D721Med (cell line): ENCODE measurements at regions not wholly inside any gene's neighbourhood (a gene's known extent, or its start where the extent isn't known, plus 50 kb on each side); places are given as distances from the start of the nearest gene placed in this dataset.

Experiments
- DNase-seq: peaks from one replicate; pipeline ENCODE4 v3.0.0; 2011; ENCODE audit warnings: low spot score; ENCODE audit not compliant: insufficient read length
- FAIRE-seq: peaks from 2 replicates; lab custom pipeline; 2011; peaks lifted over from hg19 to GRCh38; lab: Jason Lieb, UNC
- TF ChIP-seq, protein P1 (sequence below): IDR thresholded peaks from 2 replicates; pipeline ENCODE4 v1.5.1; 2012; ENCODE audit warnings: mild to moderate bottlenecking, control low read depth; ENCODE audit not compliant: insufficient read depth; ENCODE audit errors: missing control alignments

- TF ChIP-seq, protein P1, sequence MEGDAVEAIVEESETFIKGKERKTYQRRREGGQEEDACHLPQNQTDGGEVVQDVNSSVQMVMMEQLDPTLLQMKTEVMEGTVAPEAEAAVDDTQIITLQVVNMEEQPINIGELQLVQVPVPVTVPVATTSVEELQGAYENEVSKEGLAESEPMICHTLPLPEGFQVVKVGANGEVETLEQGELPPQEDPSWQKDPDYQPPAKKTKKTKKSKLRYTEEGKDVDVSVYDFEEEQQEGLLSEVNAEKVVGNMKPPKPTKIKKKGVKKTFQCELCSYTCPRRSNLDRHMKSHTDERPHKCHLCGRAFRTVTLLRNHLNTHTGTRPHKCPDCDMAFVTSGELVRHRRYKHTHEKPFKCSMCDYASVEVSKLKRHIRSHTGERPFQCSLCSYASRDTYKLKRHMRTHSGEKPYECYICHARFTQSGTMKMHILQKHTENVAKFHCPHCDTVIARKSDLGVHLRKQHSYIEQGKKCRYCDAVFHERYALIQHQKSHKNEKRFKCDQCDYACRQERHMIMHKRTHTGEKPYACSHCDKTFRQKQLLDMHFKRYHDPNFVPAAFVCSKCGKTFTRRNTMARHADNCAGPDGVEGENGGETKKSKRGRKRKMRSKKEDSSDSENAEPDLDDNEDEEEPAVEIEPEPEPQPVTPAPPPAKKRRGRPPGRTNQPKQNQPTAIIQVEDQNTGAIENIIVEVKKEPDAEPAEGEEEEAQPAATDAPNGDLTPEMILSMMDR, result no peak
- no peak for DNase-seq
These were observed 127.7 kb upstream of the SOX5 start for GRCh38 chr12:24077161-24077560.

GRCh38 chr12:24075650-24076049 is 126.2 kb upstream of the SOX5 start:
- no peak for DNase-seq
- TF ChIP-seq, protein P1, result no peak
- FAIRE-seq, result no peak

More at GRCh38 chr12:24077161-24077560, 127.7 kb upstream of the SOX5 start:
- no peak for FAIRE-seq

GRCh38 chr12:24073170-24073810 is 123.8 kb upstream of the SOX5 start:
- FAIRE-seq, result no peak
- TF ChIP-seq, protein P1, result no peak
- no peak for DNase-seq

DNA sequence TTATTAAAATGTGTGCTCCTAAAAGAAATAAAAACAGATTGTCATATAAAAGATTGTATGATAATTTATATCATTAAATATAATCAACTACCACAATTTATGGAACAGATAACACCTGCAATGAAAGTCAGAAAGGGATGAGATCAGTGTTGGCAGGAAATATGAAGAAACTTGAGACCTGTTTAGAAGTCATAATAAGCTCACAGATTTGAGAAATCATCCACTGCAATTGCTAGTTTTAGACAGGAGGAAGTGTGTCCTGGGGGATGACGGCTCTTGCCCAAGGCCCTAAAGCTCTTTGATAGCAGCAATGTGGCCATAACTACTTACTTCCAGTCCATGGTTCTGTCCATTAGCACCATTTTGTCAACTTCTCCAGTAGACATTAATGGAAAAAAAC is 122.8 kb upstream of the SOX5 start:
- TF ChIP-seq, protein P1, result no peak
- FAIRE-seq (no peak), DNase-seq (no peak)

DNA sequence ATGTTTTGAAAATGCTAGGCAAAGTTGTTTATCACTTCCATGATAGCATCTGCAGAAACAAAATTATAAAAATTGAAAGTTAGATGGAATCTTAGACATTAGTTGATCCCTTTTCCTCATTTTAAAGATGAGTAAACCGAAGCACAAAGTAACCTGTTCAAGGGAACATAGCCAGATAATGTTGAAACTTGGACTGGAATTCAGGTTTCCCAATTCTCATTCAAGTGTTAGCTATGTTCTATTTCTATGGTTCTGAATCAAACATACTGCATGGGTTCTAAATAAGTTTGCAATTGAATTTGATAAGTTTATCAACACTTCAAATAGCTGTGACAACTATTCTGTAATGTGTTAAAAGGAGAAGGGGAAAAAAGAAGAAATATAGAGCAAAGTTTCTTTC is 122.4 kb upstream of the SOX5 start:
- no peak for FAIRE-seq
- no peak for DNase-seq
- TF ChIP-seq, protein P1, result no peak

- TF ChIP-seq, protein P1, result no peak
- DNase-seq, result no peak
- peak; percentile 21 for FAIRE-seq
These were observed 120.3 kb upstream of the SOX5 start for GRCh38 chr12:24069532-24070395.

DNA sequence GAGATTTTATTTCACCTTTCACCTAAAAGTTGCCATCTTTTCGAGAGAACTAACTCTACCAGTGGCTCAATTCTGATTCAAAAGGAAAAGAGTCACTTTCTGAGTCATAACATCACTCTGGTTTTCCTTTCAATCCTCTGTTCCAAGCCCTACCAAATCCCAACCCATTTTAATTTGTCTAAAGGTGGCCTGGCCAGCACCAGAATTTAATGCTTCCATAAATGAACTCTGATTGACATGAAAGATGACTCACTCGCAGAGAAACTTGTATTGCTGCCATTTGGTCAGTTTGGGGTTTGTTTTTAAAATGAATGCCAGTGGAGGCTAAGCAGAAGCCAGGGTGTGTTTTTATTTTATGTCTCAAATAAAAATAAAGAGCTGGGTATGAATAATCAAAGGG is 117.4 kb upstream of the SOX5 start:
- TF ChIP-seq, protein P1, result no peak
- no peak for FAIRE-seq
- no peak for DNase-seq
